Memory B cell (primary cell): ENCODE measurements at regions not wholly inside any gene's neighbourhood (a gene's known extent, or its start where the extent isn't known, plus 50 kb on each side); places are given as distances from the start of the nearest gene placed in this dataset.
A peak's percentile ranks its signal among the peaks of the same experiment; 100 is the strongest.

Source experiments
- ATAC-seq: fragments of 150-1000 bp; cut with Tn5 transposase; 2 replicates; pipeline ENCODE4 v1.10.0; 2021; ENCODE audit warnings: low read depth, mild to moderate bottlenecking, moderate library complexity
- DNase-seq, 2 donors: peaks; one replicate each; pipeline ENCODE4 v3.0.0; 2022; ENCODE audit warnings: low spot score in 2 of 2
- H3K27ac Mint-ChIP-seq: one replicate; pipeline ENCODE4 v1.8.0; 2022; ENCODE audit warnings: mild to moderate bottlenecking, moderate library complexity, mixed read lengths
- H3K27me3 Mint-ChIP-seq: one replicate; pipeline ENCODE4 v1.8.0; 2022; ENCODE audit warnings: mixed read lengths
- H3K36me3 Mint-ChIP-seq: one replicate; pipeline ENCODE4 v1.8.0; 2022; ENCODE audit warnings: mild to moderate bottlenecking, mixed read lengths
- H3K4me1 Mint-ChIP-seq: one replicate; pipeline ENCODE4 v1.8.0; 2022; ENCODE audit warnings: mixed read lengths
- H3K4me3 Mint-ChIP-seq: one replicate; pipeline ENCODE4 v1.8.0; 2022; ENCODE audit warnings: mild to moderate bottlenecking, moderate library complexity, mixed read lengths
- H3K9me3 Mint-ChIP-seq: one replicate; pipeline ENCODE4 v1.8.0; 2022; ENCODE audit warnings: mixed read lengths

DNA sequence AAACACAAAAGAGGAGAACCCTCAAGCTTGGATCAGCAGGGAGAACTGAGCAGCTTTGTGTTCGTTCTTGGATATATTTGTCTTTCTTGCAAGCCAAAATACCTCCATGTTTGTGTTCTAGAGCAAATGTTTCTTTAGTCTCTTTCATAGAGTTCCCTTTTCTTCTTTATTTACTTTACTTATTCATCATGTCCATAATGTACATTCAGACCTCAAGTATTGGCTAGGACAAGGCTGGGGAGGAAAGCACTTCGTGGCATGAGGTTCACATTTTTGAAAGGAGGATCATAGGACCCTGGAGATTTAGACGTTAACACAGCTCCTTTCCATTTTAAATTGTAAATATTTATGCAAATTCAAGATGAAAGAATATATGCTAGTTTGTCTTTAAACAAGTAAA lies 590.2 kb upstream of the MEF2C start:
- H3K27ac Mint-ChIP-seq, result no peak overlapping the region
- H3K36me3 Mint-ChIP-seq, result no peaks in the 10 kb centered on the region
- no peaks in the 10 kb centered on the region for H3K9me3 Mint-ChIP-seq
- no peak for ATAC-seq
- H3K27me3 Mint-ChIP-seq, result no peaks in the 10 kb centered on the region
- no peak overlapping the region for H3K4me3 Mint-ChIP-seq
- H3K4me1 Mint-ChIP-seq, result no peaks in the 10 kb centered on the region
- DNase-seq, result no peak

GRCh38 chr5:89471541-89471940 lies 588.6 kb upstream of the MEF2C start:
- Mint-ChIP-seq H3K36me3 (no peaks in the 10 kb centered on the region), H3K4me1 (no peaks in the 10 kb centered on the region), H3K9me3 (no peaks in the 10 kb centered on the region), H3K4me3 (no peak overlapping the region), H3K27ac (no peak overlapping the region), H3K27me3 (no peaks in the 10 kb centered on the region)
- no peak for ATAC-seq
- DNase-seq, result no peak

DNA sequence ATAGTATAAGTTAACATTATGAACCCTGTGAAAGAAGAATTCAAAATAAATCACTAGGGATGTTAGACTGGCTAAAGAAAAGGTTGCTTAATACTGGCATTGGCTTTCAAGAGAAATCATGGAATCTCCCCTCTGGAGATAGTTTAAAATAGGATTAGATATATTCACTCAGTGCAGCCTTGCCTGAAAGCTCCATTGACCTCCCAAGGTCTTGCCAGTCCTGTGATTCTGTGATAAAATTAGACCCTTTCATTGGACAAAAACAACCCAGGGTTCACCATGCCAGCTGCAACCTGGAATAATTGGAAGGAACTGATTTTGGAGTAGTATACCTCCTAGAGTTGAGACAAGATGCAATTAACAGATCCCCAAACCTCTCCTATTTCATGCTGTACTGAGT lies 588.1 kb upstream of the MEF2C start:
- no peak for ATAC-seq
- no peak for DNase-seq
- H3K4me1 Mint-ChIP-seq, result no peaks in the 10 kb centered on the region
- no peak overlapping the region for H3K27ac Mint-ChIP-seq
- H3K27me3 Mint-ChIP-seq, result no peaks in the 10 kb centered on the region
- H3K4me3 Mint-ChIP-seq, result no peak overlapping the region
- no peaks in the 10 kb centered on the region for H3K36me3 Mint-ChIP-seq
- H3K9me3 Mint-ChIP-seq, result no peaks in the 10 kb centered on the region

DNA sequence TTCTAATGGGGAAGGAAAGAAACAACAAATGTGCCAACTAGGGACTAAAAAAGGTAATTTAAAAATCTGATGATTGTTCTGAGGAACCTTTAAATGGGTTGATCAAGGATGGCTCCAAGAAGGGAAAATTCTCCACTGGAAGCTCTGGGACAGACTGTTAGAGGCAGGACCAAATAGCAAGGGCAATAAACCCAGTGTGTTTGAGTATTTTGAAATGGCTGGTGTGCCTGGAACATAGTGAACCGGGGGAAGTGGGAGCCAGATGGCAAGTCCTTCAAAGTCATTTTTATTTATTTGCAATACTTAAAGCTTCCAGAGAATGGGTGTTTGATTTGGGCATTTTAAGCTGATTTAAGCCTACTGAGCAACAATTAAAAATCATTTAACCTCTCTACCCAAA lies 587.7 kb upstream of the MEF2C start:
- H3K27me3 Mint-ChIP-seq, result no peaks in the 10 kb centered on the region
- no peaks in the 10 kb centered on the region for H3K36me3 Mint-ChIP-seq
- H3K4me3 Mint-ChIP-seq, result no peak overlapping the region
- DNase-seq (no peak), ATAC-seq (no peak)
- H3K27ac Mint-ChIP-seq, result no peak overlapping the region
- no peaks in the 10 kb centered on the region for H3K4me1 Mint-ChIP-seq
- no peaks in the 10 kb centered on the region for H3K9me3 Mint-ChIP-seq

DNA sequence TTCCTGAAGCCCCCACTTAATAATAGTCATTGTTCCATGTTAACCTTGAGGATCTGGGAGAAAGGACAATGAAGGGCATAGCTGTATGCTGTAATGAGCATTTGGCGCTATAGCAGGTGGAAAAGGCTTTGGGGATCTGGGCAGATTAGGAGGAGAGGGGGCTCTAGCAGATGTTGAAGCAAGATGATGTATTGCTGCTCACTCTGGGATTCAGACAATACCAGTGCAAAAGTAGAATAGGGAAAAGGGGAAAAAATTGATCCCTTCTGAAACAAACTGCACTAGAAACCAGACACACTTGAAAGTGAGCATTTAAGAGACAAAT lies 575.3 kb upstream of the MEF2C start:
- ATAC-seq (no peak), DNase-seq (no peak)
- H3K36me3 Mint-ChIP-seq, result peaks cover 2% of the 10 kb centered on the region
- H3K9me3 Mint-ChIP-seq, result peaks cover 3% of the 10 kb centered on the region
- H3K4me3 Mint-ChIP-seq, result no peak overlapping the region
- H3K27me3 Mint-ChIP-seq, result no peaks in the 10 kb centered on the region
- no peak overlapping the region for H3K27ac Mint-ChIP-seq
- H3K4me1 Mint-ChIP-seq, result peaks cover 12% of the 10 kb centered on the region

GRCh38 chr5:89457411-89458331 lies 574.7 kb upstream of the MEF2C start:
- H3K4me1 Mint-ChIP-seq, result peaks cover 12% of the 10 kb centered on the region
- H3K27me3 Mint-ChIP-seq, result no peaks in the 10 kb centered on the region
- no peak for ATAC-seq
- DNase-seq, result no peak
- H3K27ac Mint-ChIP-seq, result no peak overlapping the region
- peaks cover 2% of the 10 kb centered on the region for H3K36me3 Mint-ChIP-seq
- H3K4me3 Mint-ChIP-seq, result no peak overlapping the region
- peaks cover 3% of the 10 kb centered on the region for H3K9me3 Mint-ChIP-seq

GRCh38 chr5:89452081-89452480 lies 569.1 kb upstream of the MEF2C start:
- DNase-seq (no peak), ATAC-seq (no peak)
- Mint-ChIP-seq H3K4me1 (peaks cover 4% of the 10 kb centered on the region), H3K27ac (no peak overlapping the region), H3K36me3 (peaks cover 2% of the 10 kb centered on the region), H3K4me3 (no peak overlapping the region), H3K9me3 (peaks cover 3% of the 10 kb centered on the region), H3K27me3 (no peaks in the 10 kb centered on the region)

GRCh38 chr5:89451263-89451662 lies 568.3 kb upstream of the MEF2C start:
- no peak for DNase-seq
- peaks cover 3% of the 10 kb centered on the region for H3K9me3 Mint-ChIP-seq
- H3K36me3 Mint-ChIP-seq, result peaks cover 2% of the 10 kb centered on the region
- no peak overlapping the region for H3K27ac Mint-ChIP-seq
- H3K27me3 Mint-ChIP-seq, result no peaks in the 10 kb centered on the region
- peaks cover 2% of the 10 kb centered on the region for H3K4me1 Mint-ChIP-seq
- H3K4me3 Mint-ChIP-seq, result no peak overlapping the region
- no peak for ATAC-seq

GRCh38 chr5:89450149-89450538 lies 567.2 kb upstream of the MEF2C start:
- Mint-ChIP-seq H3K36me3 (peaks cover 2% of the 10 kb centered on the region), H3K4me3 (no peak overlapping the region), H3K4me1 (peaks cover 5% of the 10 kb centered on the region), H3K9me3 (peaks cover 3% of the 10 kb centered on the region), H3K27ac (no peak overlapping the region), H3K27me3 (no peaks in the 10 kb centered on the region)
- ATAC-seq, result no peak
- DNase-seq, result no peak

- Mint-ChIP-seq H3K27ac (no peak overlapping the region), H3K36me3 (no peaks in the 10 kb centered on the region), H3K9me3 (peaks cover 2% of the 10 kb centered on the region), H3K4me3 (no peak overlapping the region), H3K27me3 (no peaks in the 10 kb centered on the region), H3K4me1 (peaks cover 9% of the 10 kb centered on the region)
- ATAC-seq (no peak), DNase-seq (no peak)
Observed at GRCh38 chr5:89449392-89450148, 566.6 kb upstream of the MEF2C start.

DNA sequence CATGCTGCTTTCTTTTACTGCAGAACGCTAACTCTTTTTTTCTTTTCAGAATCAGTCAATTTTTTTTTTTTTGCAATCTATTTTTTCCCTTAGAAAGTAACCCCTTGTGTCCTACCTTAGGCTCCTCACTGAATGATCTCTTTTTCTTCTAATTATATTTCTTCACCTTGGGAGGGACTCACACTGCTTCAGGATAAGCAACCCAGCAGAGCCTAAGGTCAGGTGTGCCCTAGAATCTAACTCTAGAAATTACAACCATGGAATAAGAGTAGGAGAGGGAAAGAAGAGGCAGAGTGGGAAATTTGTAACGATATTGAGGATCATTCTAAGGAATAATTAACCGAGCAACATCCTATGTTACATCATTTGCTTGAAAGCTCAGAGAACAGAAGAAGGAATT lies 564.0 kb upstream of the MEF2C start:
- Mint-ChIP-seq H3K4me1 (peaks cover 14% of the 10 kb centered on the region), H3K27me3 (no peaks in the 10 kb centered on the region), H3K9me3 (no peaks in the 10 kb centered on the region), H3K27ac (peak overlapping the region; percentile 6), H3K36me3 (no peaks in the 10 kb centered on the region), H3K4me3 (no peak overlapping the region)
- no peak for DNase-seq
- no peak for ATAC-seq

DNA sequence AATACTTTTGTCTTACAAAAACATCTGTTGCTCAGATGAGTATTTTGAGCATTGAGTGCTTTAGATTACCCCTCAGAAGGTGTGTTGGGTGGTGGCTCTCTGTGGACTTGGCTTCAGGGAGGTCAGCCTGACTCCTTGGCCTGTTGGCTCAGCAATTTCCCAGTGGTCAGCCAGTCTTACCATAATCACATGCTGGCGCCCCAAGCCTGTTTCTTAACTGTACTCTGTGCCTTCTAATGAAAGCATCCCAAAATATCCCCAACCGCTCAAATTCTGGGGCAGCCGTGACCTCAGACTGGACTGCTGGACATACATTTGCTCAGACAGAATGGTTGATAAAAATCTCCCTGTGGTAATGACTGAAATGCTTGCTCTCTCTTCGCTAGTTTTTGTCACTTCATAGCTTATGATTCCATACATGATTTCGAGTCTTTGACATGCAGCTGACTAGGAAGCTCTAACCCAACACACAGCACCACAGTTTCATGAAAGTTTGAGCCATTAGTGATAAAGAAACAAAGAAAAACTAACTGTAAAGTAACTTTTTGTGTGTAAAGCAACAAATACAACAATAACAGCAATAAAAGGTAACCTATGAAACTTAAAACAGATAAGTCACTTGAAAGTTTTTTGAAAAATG lies 562.2 kb upstream of the MEF2C start:
- H3K9me3 Mint-ChIP-seq, result no peaks in the 10 kb centered on the region
- DNase-seq (no peak), ATAC-seq (no peak)
- peak overlapping the region; percentile 12 for H3K4me3 Mint-ChIP-seq
- H3K36me3 Mint-ChIP-seq, result no peaks in the 10 kb centered on the region
- H3K4me1 Mint-ChIP-seq, result peaks cover 16% of the 10 kb centered on the region
- H3K27me3 Mint-ChIP-seq, result no peaks in the 10 kb centered on the region
- peak overlapping the region; percentile 70 for H3K27ac Mint-ChIP-seq

DNA sequence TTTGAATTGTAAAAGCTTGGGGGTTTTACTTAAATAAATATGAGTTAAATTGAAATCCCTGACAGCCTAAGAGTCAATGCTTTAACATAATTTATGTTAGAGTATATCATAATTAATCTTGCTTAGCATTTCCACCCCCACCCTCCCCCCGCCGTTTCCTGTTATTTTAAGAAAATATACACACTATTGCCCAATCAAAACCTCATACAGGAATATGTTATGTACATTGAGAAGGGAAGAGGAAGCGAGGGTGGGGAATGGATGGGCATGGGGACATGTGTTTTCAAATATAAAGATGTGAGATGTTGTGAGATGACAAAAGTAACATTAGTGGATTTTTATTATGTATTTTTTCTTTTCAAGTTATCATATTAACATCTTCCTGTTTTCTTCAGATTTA lies 561.1 kb upstream of the MEF2C start:
- no peaks in the 10 kb centered on the region for H3K36me3 Mint-ChIP-seq
- H3K27me3 Mint-ChIP-seq, result no peaks in the 10 kb centered on the region
- H3K9me3 Mint-ChIP-seq, result no peaks in the 10 kb centered on the region
- ATAC-seq, result no peak
- H3K4me1 Mint-ChIP-seq, result peaks cover 16% of the 10 kb centered on the region
- DNase-seq, result no peak
- H3K4me3 Mint-ChIP-seq, result no peak overlapping the region
- peak overlapping the region; percentile 70 for H3K27ac Mint-ChIP-seq

GRCh38 chr5:89443508-89443907 lies 560.5 kb upstream of the MEF2C start:
- Mint-ChIP-seq H3K36me3 (no peaks in the 10 kb centered on the region), H3K4me1 (peaks cover 18% of the 10 kb centered on the region), H3K9me3 (no peaks in the 10 kb centered on the region), H3K27ac (no peak overlapping the region), H3K27me3 (no peaks in the 10 kb centered on the region), H3K4me3 (peak overlapping the region; percentile 33)
- ATAC-seq, result no peak
- no peak for DNase-seq
